Mesenchymal stem cell (in vitro differentiated cells and primary cell): ENCODE measurements at regions not wholly inside any gene's neighbourhood (a gene's known extent, or its start where the extent isn't known, plus 50 kb on each side); places are given as distances from the start of the nearest gene placed in this dataset.

Experiments
- DNase-seq: peaks from one replicate; pipeline ENCODE4 v3.0.0-alpha.2; 2013
- H2AFZ ChIP-seq: one replicate; pipeline ENCODE4 v1.6.1; 2013; ENCODE audit warnings: low read depth, mild to moderate bottlenecking, control low read depth, inconsistent platforms, low read length, moderate library complexity
- H2AK5ac ChIP-seq: 2 replicates; pipeline ENCODE4 v1.6.1; 2013; ENCODE audit warnings: low read length, moderate library complexity, mild to moderate bottlenecking, inconsistent platforms; ENCODE audit not compliant: severe bottlenecking
- H2BK120ac ChIP-seq: one replicate; pipeline ENCODE4 v1.6.1; 2013; ENCODE audit warnings: low read depth, mild to moderate bottlenecking, inconsistent platforms, low read length, moderate library complexity
- H2BK12ac ChIP-seq, 2 experiments: one replicate each; pipeline ENCODE4 v1.6.1; 2013; ENCODE audit warnings: inconsistent platforms in 2 of 2, low read length in 2 of 2, mild to moderate bottlenecking in 2 of 2, moderate library complexity in 2 of 2, control low read depth in 1 of 2
- H2BK15ac ChIP-seq: one replicate; pipeline ENCODE4 v1.6.1; 2013; ENCODE audit warnings: mild to moderate bottlenecking, low read depth, inconsistent platforms; ENCODE audit not compliant: poor library complexity, severe bottlenecking
- H2BK5ac ChIP-seq: 2 replicates; pipeline ENCODE4 v1.6.1; 2013; ENCODE audit warnings: low read depth, mild to moderate bottlenecking, low read length, control low read depth, inconsistent platforms; ENCODE audit not compliant: poor library complexity, severe bottlenecking
- H3K14ac ChIP-seq, 2 experiments: one replicate each; pipeline ENCODE4 v1.6.1; 2013; ENCODE audit warnings: inconsistent platforms in 2 of 2, low read length in 2 of 2, control low read depth in 1 of 2, mild to moderate bottlenecking in 1 of 2, moderate library complexity in 1 of 2
- H3K18ac ChIP-seq, 2 experiments: one replicate each; pipeline ENCODE4 v1.6.1; 2013; ENCODE audit warnings: inconsistent platforms in 2 of 2, low read length in 2 of 2, control low read depth in 1 of 2, low read depth in 1 of 2, mild to moderate bottlenecking in 1 of 2
- H3K23ac ChIP-seq, 2 experiments: one replicate each; pipeline ENCODE4 v1.6.1; 2013; ENCODE audit warnings: inconsistent platforms in 2 of 2, low read length in 2 of 2, mild to moderate bottlenecking in 2 of 2, moderate library complexity in 2 of 2, control low read depth in 1 of 2
- H3K27ac ChIP-seq: 2 replicates; pipeline ENCODE4 v1.5.1; 2013; ENCODE audit warnings: mild to moderate bottlenecking, moderate library complexity, low read length, control low read depth, inconsistent platforms; ENCODE audit not compliant: poor library complexity, severe bottlenecking
- H3K27me3 ChIP-seq, 2 experiments: 2 replicates each; pipeline versions ENCODE4 v1.6.1 to v1.7.0; 2013; ENCODE audit warnings: low read length in 2 of 2, mild to moderate bottlenecking in 2 of 2, moderate library complexity in 2 of 2, control low read depth in 1 of 2, inconsistent platforms in 1 of 2; ENCODE audit not compliant: control insufficient read depth in 1 of 2, insufficient read depth in 1 of 2
- H3K36me3 ChIP-seq, 2 experiments: 2 replicates each; pipeline versions ENCODE4 v1.6.1 to v1.7.0; 2013; ENCODE audit warnings: low read length in 2 of 2, control low read depth in 1 of 2, inconsistent platforms in 1 of 2, low read depth in 1 of 2, mild to moderate bottlenecking in 1 of 2; ENCODE audit not compliant: insufficient read depth in 2 of 2, control insufficient read depth in 1 of 2
- H3K4ac ChIP-seq, 2 experiments: one replicate each; pipeline ENCODE4 v1.6.1; 2013; ENCODE audit warnings: inconsistent platforms in 2 of 2, low read length in 2 of 2, mild to moderate bottlenecking in 2 of 2, moderate library complexity in 2 of 2, control low read depth in 1 of 2, low read depth in 1 of 2
- H3K4me1 ChIP-seq: 2 replicates; pipeline ENCODE4 v1.6.1; 2013; ENCODE audit warnings: low read depth, low read length, control low read depth; ENCODE audit not compliant: control insufficient read depth, insufficient read depth
- H3K4me2 ChIP-seq: 2 replicates; pipeline ENCODE4 v1.6.1; 2013; ENCODE audit warnings: low read length, mild to moderate bottlenecking, inconsistent platforms; ENCODE audit not compliant: poor library complexity, severe bottlenecking
- H3K4me3 ChIP-seq, 2 experiments: 2 replicates each; pipeline versions ENCODE4 v1.5.1 to v1.7.0; 2013; ENCODE audit warnings: low read length in 2 of 2, mild to moderate bottlenecking in 2 of 2, control low read depth in 1 of 2, low read depth in 1 of 2; ENCODE audit not compliant: insufficient read depth in 1 of 2
- H3K79me1 ChIP-seq: replicated peaks from 2 replicates; pipeline ENCODE4 v1.6.1; 2013; ENCODE audit warnings: mild to moderate bottlenecking, control low read depth, low read length, inconsistent platforms; ENCODE audit not compliant: poor library complexity, severe bottlenecking
- H3K9ac ChIP-seq: 2 replicates; pipeline ENCODE4 v1.7.0; 2013; ENCODE audit warnings: mild to moderate bottlenecking, low read length, moderate library complexity
- H3K9me3 ChIP-seq: 2 replicates; pipeline ENCODE4 v1.7.0; 2013; ENCODE audit warnings: mild to moderate bottlenecking, low read length; ENCODE audit not compliant: control insufficient read depth
- H4K8ac ChIP-seq: one replicate; pipeline ENCODE4 v1.6.1; 2013; ENCODE audit warnings: inconsistent platforms, mild to moderate bottlenecking, low read length, moderate library complexity
- H4K91ac ChIP-seq: one replicate; pipeline ENCODE4 v1.6.1; 2013; ENCODE audit warnings: mild to moderate bottlenecking, low read length, inconsistent platforms
- WGBS: methylation state at CpG from one replicate; pipeline ENCODE4 v1.1.7; 2013; ENCODE audit warnings: mixed read lengths; 5-methylcytosine and 5-hydroxymethylcytosine counted together

GRCh38 chr4:165700855-165701254, 172.2 kb upstream of the TLL1 start:
- H3K9me3 ChIP-seq = no peaks in the 10 kb centered on the region
- H3K9ac ChIP-seq = no peak overlapping the region
- H4K8ac ChIP-seq = no peak overlapping the region
- H2BK120ac ChIP-seq = no peak overlapping the region
- no peaks in the 10 kb centered on the region for H3K79me1 ChIP-seq
- no peaks in the 10 kb centered on the region for H3K4me1 ChIP-seq
- no peak overlapping the region for H2BK5ac ChIP-seq
- no peak overlapping the region for H3K4me3 ChIP-seq
- no peak overlapping the region for H2BK15ac ChIP-seq
- no peak overlapping the region for H2BK12ac ChIP-seq
- H3K4me2 ChIP-seq = no peak overlapping the region
- H2AK5ac ChIP-seq = no peak overlapping the region
- H4K91ac ChIP-seq = no peak overlapping the region
- DNase-seq = no peak
- no peak overlapping the region for H3K18ac ChIP-seq
- no peak overlapping the region for H2AFZ ChIP-seq
- H3K4ac ChIP-seq = no peak overlapping the region
- no peaks in the 10 kb centered on the region for H3K36me3 ChIP-seq
- no peaks in the 10 kb centered on the region for H3K27me3 ChIP-seq
- no peak overlapping the region for H3K27ac ChIP-seq
- no peak overlapping the region for H3K14ac ChIP-seq
- no peak overlapping the region for H3K23ac ChIP-seq

- Histone ChIP-seq H3K4me3 (no peak overlapping the region), H3K36me3 (no peaks in the 10 kb centered on the region), H4K91ac (no peak overlapping the region), H3K27me3 (no peaks in the 10 kb centered on the region), H3K14ac (no peak overlapping the region), H2BK15ac (no peak overlapping the region), H2AK5ac (no peak overlapping the region), H3K27ac (no peak overlapping the region), H3K4me1 (peaks cover 3% of the 10 kb centered on the region), H4K8ac (no peak overlapping the region), H3K18ac (no peak overlapping the region), H3K9ac (no peak overlapping the region), H2BK5ac (no peak overlapping the region), H2BK120ac (no peak overlapping the region), H3K4me2 (no peak overlapping the region), H2AFZ (no peak overlapping the region), H3K79me1 (no peaks in the 10 kb centered on the region), H3K23ac (no peak overlapping the region), H2BK12ac (no peak overlapping the region), H3K4ac (no peak overlapping the region), H3K9me3 (no peaks in the 10 kb centered on the region)
- no peak for DNase-seq
- no CpG with 5 or more reads among the region's 4 CpGs for WGBS
These were observed 165.9 kb upstream of the TLL1 start for GRCh38 chr4:165707128-165707527.

DNA sequence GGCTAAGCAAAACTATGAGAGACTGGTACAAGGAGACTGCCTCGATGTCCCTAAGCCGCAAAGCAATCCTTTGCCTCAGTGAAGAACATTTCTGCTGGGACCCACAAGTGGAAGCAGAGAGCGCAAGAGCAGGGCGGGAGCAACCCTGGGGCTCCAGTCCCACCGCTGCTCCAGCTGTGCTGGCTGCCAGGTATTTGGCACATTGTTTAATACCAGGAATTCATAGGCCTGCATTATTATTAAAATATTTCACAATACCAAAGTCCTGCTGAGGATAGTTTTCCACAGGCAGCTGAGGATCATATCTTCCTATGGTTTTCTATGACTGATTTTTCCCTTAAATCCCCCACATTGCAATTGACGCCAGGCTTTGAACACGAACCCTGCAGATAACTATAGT, 163.5 kb upstream of the TLL1 start:
- Histone ChIP-seq H2AFZ (no peak overlapping the region), H3K4me1 (peaks cover 3% of the 10 kb centered on the region), H3K4ac (no peak overlapping the region), H3K4me2 (no peak overlapping the region), H3K23ac (no peak overlapping the region), H3K18ac (no peak overlapping the region), H3K4me3 (no peak overlapping the region), H3K36me3 (no peaks in the 10 kb centered on the region), H3K9ac (no peak overlapping the region), H3K27me3 (no peaks in the 10 kb centered on the region), H4K8ac (no peak overlapping the region), H3K9me3 (no peaks in the 10 kb centered on the region), H4K91ac (no peak overlapping the region), H2BK15ac (no peak overlapping the region), H2BK5ac (no peak overlapping the region), H2BK12ac (no peak overlapping the region), H2BK120ac (no peak overlapping the region), H3K14ac (no peak overlapping the region), H2AK5ac (no peak overlapping the region), H3K79me1 (no peaks in the 10 kb centered on the region), H3K27ac (no peak overlapping the region)
- 90% methylated on average over 7 of the region's 7 CpGs for WGBS
- DNase-seq = no peak

DNA sequence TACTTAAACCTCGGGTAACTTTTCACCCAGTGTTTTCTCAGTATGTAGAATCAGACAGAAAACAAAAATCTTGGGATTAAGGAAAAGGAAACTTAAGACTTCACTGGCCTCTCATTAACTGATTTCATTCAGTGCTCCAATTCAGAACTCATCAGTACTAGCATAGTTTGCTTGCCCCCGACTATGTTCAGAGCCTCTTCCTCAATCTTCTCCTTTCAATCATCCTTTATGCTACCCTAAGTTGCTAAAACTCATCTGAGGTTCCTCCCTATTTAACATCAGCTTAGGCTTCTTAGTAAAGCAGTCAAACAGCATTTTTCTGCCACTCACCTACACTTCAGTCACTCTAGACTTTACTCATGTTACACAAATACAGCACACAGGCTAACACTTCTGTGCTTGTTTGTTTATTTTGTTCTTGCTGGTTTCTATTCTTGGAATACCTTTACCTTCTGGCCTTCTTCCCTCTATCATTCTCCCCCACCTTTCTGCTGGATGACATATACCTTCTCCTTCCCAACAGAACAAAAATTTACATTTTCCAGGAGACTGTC, 163.0 kb upstream of the TLL1 start:
- no peak overlapping the region for H3K18ac ChIP-seq
- H3K4me1 ChIP-seq = peaks cover 3% of the 10 kb centered on the region
- no peak overlapping the region for H4K91ac ChIP-seq
- H3K23ac ChIP-seq = no peak overlapping the region
- H3K9me3 ChIP-seq = no peaks in the 10 kb centered on the region
- H3K79me1 ChIP-seq = no peaks in the 10 kb centered on the region
- H3K14ac ChIP-seq = no peak overlapping the region
- DNase-seq = no peak
- H2BK12ac ChIP-seq = no peak overlapping the region
- 67% methylated on average over 2 of the region's 2 CpGs for WGBS
- no peaks in the 10 kb centered on the region for H3K36me3 ChIP-seq
- H3K9ac ChIP-seq = no peak overlapping the region
- no peak overlapping the region for H3K4ac ChIP-seq
- no peak overlapping the region for H2AFZ ChIP-seq
- no peak overlapping the region for H3K4me2 ChIP-seq
- H4K8ac ChIP-seq = no peak overlapping the region
- H2BK5ac ChIP-seq = no peak overlapping the region
- no peak overlapping the region for H3K4me3 ChIP-seq
- no peak overlapping the region for H2AK5ac ChIP-seq
- no peak overlapping the region for H2BK15ac ChIP-seq
- no peaks in the 10 kb centered on the region for H3K27me3 ChIP-seq
- no peak overlapping the region for H3K27ac ChIP-seq
- H2BK120ac ChIP-seq = no peak overlapping the region
